GM19372 (cell line): ENCODE measurements at regions not wholly inside any gene's neighbourhood (a gene's known extent, or its start where the extent isn't known, plus 50 kb on each side); places are given as distances from the start of the nearest gene placed in this dataset.
"Not testable (repeated sequence)": the region's sequence is repeated elsewhere in the genome, so short reads cannot be mapped to it uniquely, and the experiment has no call there.

Source experiments
- ATAC-seq: cut with Tn5 transposase; IDR thresholded peaks from one replicate; pipeline ENCODE4 v1.9.1; 2021; ENCODE audit warnings: mild to moderate bottlenecking, low read depth, moderate library complexity; ENCODE audit not compliant: unreplicated experiment

GRCh38 chr2:198280145-198280544 lies 475.8 kb downstream of the PLCL1 start:
- ATAC-seq: no peak

- ATAC-seq: no peak
Observed at GRCh38 chr2:198279026-198279425, 474.6 kb downstream of the PLCL1 start.

- no peak for ATAC-seq
Observed at GRCh38 chr2:198277181-198277580, 472.8 kb downstream of the PLCL1 start.

- no peak for ATAC-seq
Observed at GRCh38 chr2:198273660-198274059, 469.3 kb downstream of the PLCL1 start.

GRCh38 chr2:198270157-198270556 lies 465.8 kb downstream of the PLCL1 start:
- not testable (repeated sequence) for ATAC-seq

GRCh38 chr2:198268519-198268918 lies 464.1 kb downstream of the PLCL1 start:
- ATAC-seq: no peak

GRCh38 chr2:198259496-198259895 lies 455.1 kb downstream of the PLCL1 start:
- ATAC-seq: no peak

- ATAC-seq: no peak
Observed at GRCh38 chr2:198254536-198255090, 450.2 kb downstream of the PLCL1 start.

- no peak for ATAC-seq
Observed at GRCh38 chr2:198253995-198254394, 449.6 kb downstream of the PLCL1 start.

GRCh38 chr2:198252472-198252871 lies 448.1 kb downstream of the PLCL1 start:
- no peak for ATAC-seq

GRCh38 chr2:198242093-198242492 lies 437.7 kb downstream of the PLCL1 start:
- ATAC-seq: no peak

GRCh38 chr2:198238429-198238828 lies 434.0 kb downstream of the PLCL1 start:
- ATAC-seq: no peak

- ATAC-seq: no peak
Observed at GRCh38 chr2:198236338-198236737, 431.9 kb downstream of the PLCL1 start.

- ATAC-seq: no peak
Observed at GRCh38 chr2:198232281-198232680, 427.9 kb downstream of the PLCL1 start.

- no peak for ATAC-seq
Observed at GRCh38 chr2:198231562-198231961, 427.2 kb downstream of the PLCL1 start.

- no peak for ATAC-seq
Observed at GRCh38 chr2:198220763-198221610, 416.6 kb downstream of the PLCL1 start.

- ATAC-seq: no peak
Observed at GRCh38 chr2:198219292-198219691, 414.9 kb downstream of the PLCL1 start.

GRCh38 chr2:198214114-198214596 lies 409.8 kb downstream of the PLCL1 start:
- ATAC-seq: no peak

GRCh38 chr2:198213253-198213652 lies 408.9 kb downstream of the PLCL1 start:
- no peak for ATAC-seq

GRCh38 chr2:198211706-198212105 lies 407.3 kb downstream of the PLCL1 start:
- ATAC-seq: no peak

- no peak for ATAC-seq
Observed at GRCh38 chr2:198203336-198204069, 399.1 kb downstream of the PLCL1 start.
